HG02943 (cell line): ENCODE measurements at regions not wholly inside any gene's neighbourhood (a gene's known extent, or its start where the extent isn't known, plus 50 kb on each side); places are given as distances from the start of the nearest gene placed in this dataset.
"Not testable (repeated sequence)": the region's sequence is repeated elsewhere in the genome, so short reads cannot be mapped to it uniquely, and the experiment has no call there.

Experiments used
- ATAC-seq: cut with Tn5 transposase; IDR thresholded peaks from one replicate; pipeline ENCODE4 v1.9.1; 2021; ENCODE audit warnings: mild to moderate bottlenecking, low read depth, moderate library complexity; ENCODE audit not compliant: unreplicated experiment

- ATAC-seq = no peak
These were observed 353.7 kb upstream of the SLC7A11 start for GRCh38 chr4:138595731-138596460.

GRCh38 chr4:138595171-138595570 lies 353.0 kb upstream of the SLC7A11 start:
- ATAC-seq = no peak

- no peak for ATAC-seq
These were observed 350.6 kb upstream of the SLC7A11 start for GRCh38 chr4:138592796-138593195.

- ATAC-seq = no peak
These were observed 349.7 kb upstream of the SLC7A11 start for GRCh38 chr4:138591808-138592207.

- no peak for ATAC-seq
These were observed 346.4 kb upstream of the SLC7A11 start for GRCh38 chr4:138588501-138588900.

GRCh38 chr4:138579146-138579545 lies 337.0 kb upstream of the SLC7A11 start:
- no peak for ATAC-seq

- ATAC-seq = not testable (repeated sequence)
These were observed 335.7 kb upstream of the SLC7A11 start for GRCh38 chr4:138577826-138578225.

GRCh38 chr4:138577145-138577544 lies 335.0 kb upstream of the SLC7A11 start:
- ATAC-seq = no peak

- ATAC-seq = no peak
These were observed 334.5 kb upstream of the SLC7A11 start for GRCh38 chr4:138576684-138577083.

GRCh38 chr4:138573246-138573645 lies 331.1 kb upstream of the SLC7A11 start:
- no peak for ATAC-seq

GRCh38 chr4:138572007-138572406 lies 329.9 kb upstream of the SLC7A11 start:
- ATAC-seq = no peak

GRCh38 chr4:138567696-138568095 lies 325.5 kb upstream of the SLC7A11 start:
- ATAC-seq = no peak

GRCh38 chr4:138565576-138565975 lies 323.4 kb upstream of the SLC7A11 start:
- no peak for ATAC-seq

- no peak for ATAC-seq
These were observed 320.4 kb upstream of the SLC7A11 start for GRCh38 chr4:138562544-138562991.

- ATAC-seq = no peak
These were observed 319.8 kb upstream of the SLC7A11 start for GRCh38 chr4:138561906-138562305.

- ATAC-seq = no peak
These were observed 319.2 kb upstream of the SLC7A11 start for GRCh38 chr4:138561276-138561880.

- no peak for ATAC-seq
These were observed 318.3 kb upstream of the SLC7A11 start for GRCh38 chr4:138560448-138560847.

- ATAC-seq = no peak
These were observed 316.7 kb upstream of the SLC7A11 start for GRCh38 chr4:138558886-138559285.

- ATAC-seq = peak; percentile 88
These were observed 313.4 kb upstream of the SLC7A11 start for GRCh38 chr4:138555584-138555983.

GRCh38 chr4:138555108-138555507 lies 313.0 kb upstream of the SLC7A11 start:
- no peak for ATAC-seq

- no peak for ATAC-seq
These were observed 311.1 kb upstream of the SLC7A11 start for GRCh38 chr4:138553001-138553845.
